GM12872 (cell line): ENCODE measurements at regions not wholly inside any gene's neighbourhood (a gene's known extent, or its start where the extent isn't known, plus 50 kb on each side); places are given as distances from the start of the nearest gene placed in this dataset.

ENCODE experiments used
- CTCF ChIP-seq: IDR thresholded peaks from 3 replicates; pipeline ENCODE4 v1.5.1; 2011; ENCODE audit warnings: low read depth, mild to moderate bottlenecking, low read length, moderate library complexity; ENCODE audit not compliant: insufficient read depth

- TF ChIP-seq CTCF, result no peak
Observed at GRCh38 chr1:239929317-239929716, 162.4 kb upstream of the FMN2 start.

- TF ChIP-seq CTCF, result no peak
Observed at GRCh38 chr1:239930686-239931262, 160.9 kb upstream of the FMN2 start.

GRCh38 chr1:239931341-239931740, 160.3 kb upstream of the FMN2 start:
- TF ChIP-seq CTCF, result no peak

- TF ChIP-seq CTCF, result no peak
Observed at GRCh38 chr1:239939602-239940001, 152.1 kb upstream of the FMN2 start.

- no peak for TF ChIP-seq CTCF
Observed at GRCh38 chr1:239943761-239944160, 147.9 kb upstream of the FMN2 start.

GRCh38 chr1:239944666-239945065, 147.0 kb upstream of the FMN2 start:
- TF ChIP-seq CTCF, result no peak

- TF ChIP-seq CTCF, result no peak
Observed at GRCh38 chr1:239947801-239948200, 143.9 kb upstream of the FMN2 start.
